ENCODE measurements at regions not wholly inside any gene's neighbourhood (a gene's known extent, or its start where the extent isn't known, plus 50 kb on each side); places are given as distances from the start of the nearest gene placed in this dataset.

- TF ChIP-seq, protein P1, sequence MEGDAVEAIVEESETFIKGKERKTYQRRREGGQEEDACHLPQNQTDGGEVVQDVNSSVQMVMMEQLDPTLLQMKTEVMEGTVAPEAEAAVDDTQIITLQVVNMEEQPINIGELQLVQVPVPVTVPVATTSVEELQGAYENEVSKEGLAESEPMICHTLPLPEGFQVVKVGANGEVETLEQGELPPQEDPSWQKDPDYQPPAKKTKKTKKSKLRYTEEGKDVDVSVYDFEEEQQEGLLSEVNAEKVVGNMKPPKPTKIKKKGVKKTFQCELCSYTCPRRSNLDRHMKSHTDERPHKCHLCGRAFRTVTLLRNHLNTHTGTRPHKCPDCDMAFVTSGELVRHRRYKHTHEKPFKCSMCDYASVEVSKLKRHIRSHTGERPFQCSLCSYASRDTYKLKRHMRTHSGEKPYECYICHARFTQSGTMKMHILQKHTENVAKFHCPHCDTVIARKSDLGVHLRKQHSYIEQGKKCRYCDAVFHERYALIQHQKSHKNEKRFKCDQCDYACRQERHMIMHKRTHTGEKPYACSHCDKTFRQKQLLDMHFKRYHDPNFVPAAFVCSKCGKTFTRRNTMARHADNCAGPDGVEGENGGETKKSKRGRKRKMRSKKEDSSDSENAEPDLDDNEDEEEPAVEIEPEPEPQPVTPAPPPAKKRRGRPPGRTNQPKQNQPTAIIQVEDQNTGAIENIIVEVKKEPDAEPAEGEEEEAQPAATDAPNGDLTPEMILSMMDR (IDR thresholded peaks at IDR 0.05 in 4 of 5, conservative IDR thresholded peaks at IDR 0.05 in 1 of 5) = no peak
- TF ChIP-seq POLR2A (IDR thresholded peaks at IDR 0.05) = no peak
These were observed 1652.4 kb upstream of the TMEFF2 start for GRCh38 chr2:193847130-193847529.
